Natural killer cell (primary cell): ENCODE measurements at regions not wholly inside any gene's neighbourhood (a gene's known extent, or its start where the extent isn't known, plus 50 kb on each side); places are given as distances from the start of the nearest gene placed in this dataset.

Experiments used
- ATAC-seq, 3 donors: fragments of 150-1000 bp in 2 of 3; fragments of 200-7000 bp in 1 of 3; cut with Tn5 transposase; 1 replicate in 1 of 3; 2 replicates in 2 of 3; pipeline ENCODE4 v1.10.0; 2021; ENCODE audit warnings: mild to moderate bottlenecking in 2 of 3, moderate library complexity in 2 of 3
- DNase-seq, 2 donors: peaks; one replicate each; pipeline versions ENCODE4 v3.0.0 to v3.0.0-alpha.2; 2013 to 2021; ENCODE audit warnings: mixed read lengths in 1 of 2
- H3K27ac ChIP-seq: one replicate; pipeline ENCODE4 v1.5.1; 2013; ENCODE audit warnings: mild to moderate bottlenecking, low read length
- H3K27me3 ChIP-seq: one replicate; pipeline ENCODE4 v1.6.1; 2013; ENCODE audit warnings: low read length; ENCODE audit not compliant: control insufficient read depth, insufficient read depth
- H3K36me3 ChIP-seq: one replicate; pipeline ENCODE4 v1.6.1; 2013; ENCODE audit warnings: low read length; ENCODE audit not compliant: control insufficient read depth, insufficient read depth
- H3K4me1 ChIP-seq: one replicate; pipeline ENCODE4 v1.6.1; 2013; ENCODE audit warnings: low read length; ENCODE audit not compliant: control insufficient read depth, insufficient read depth
- H3K4me3 ChIP-seq: one replicate; pipeline ENCODE4 v1.5.1; 2013; ENCODE audit warnings: low read length
- H3K9me3 ChIP-seq: one replicate; pipeline ENCODE4 v1.6.1; 2013; ENCODE audit warnings: low read length; ENCODE audit not compliant: control insufficient read depth, insufficient read depth
- H3K27ac Mint-ChIP-seq, 2 donors: one replicate each; pipeline ENCODE4 v1.8.0; 2022; ENCODE audit warnings: mild to moderate bottlenecking in 2 of 2, mixed read lengths in 2 of 2, moderate library complexity in 1 of 2
- H3K27me3 Mint-ChIP-seq, 2 donors: one replicate each; pipeline ENCODE4 v1.8.0; 2022; ENCODE audit warnings: low read depth in 2 of 2, mixed read lengths in 2 of 2
- H3K36me3 Mint-ChIP-seq: one replicate; pipeline ENCODE4 v1.8.0; 2022; ENCODE audit warnings: mixed read lengths
- H3K4me1 Mint-ChIP-seq, 2 donors: one replicate each; pipeline ENCODE4 v1.8.0; 2022; ENCODE audit warnings: mixed read lengths in 2 of 2
- H3K4me3 Mint-ChIP-seq: one replicate; pipeline ENCODE4 v1.8.0; 2022; ENCODE audit warnings: mild to moderate bottlenecking, moderate library complexity, mixed read lengths
- H3K9me3 Mint-ChIP-seq, 2 donors: one replicate each; pipeline ENCODE4 v1.8.0; 2022; ENCODE audit warnings: mixed read lengths in 2 of 2
- CTCF ChIP-seq: fragments of 200-600 bp; IDR thresholded peaks from one replicate; pipeline ENCODE4 v1.8.0; 2022; ENCODE audit warnings: antibody characterized with exemption
- WGBS: methylation state at CpG from one replicate; pipeline ENCODE4 v1.1.7; 2013; ENCODE audit warnings: missing lambda C conversion rate; ENCODE audit not compliant: insufficient coverage; 5-methylcytosine and 5-hydroxymethylcytosine counted together
- intact Hi-C: fragments of 100-400 bp; cut with micrococcal nuclease; formaldehyde crosslinking; loops from one replicate; pipeline ENCODE4 v1.14.2; 2022

- peaks cover 13 to 18% of the 10 kb centered on the region in 2 donors for H3K4me1 Mint-ChIP-seq
- no peaks in the 10 kb centered on the region for H3K36me3 Mint-ChIP-seq
- intact Hi-C loops, result no loop called here
Measured at GRCh38 chr3:64856106-64856505, 168.3 kb upstream of the ADAMTS9 start.

GRCh38 chr3:64853456-64853855 lies 165.7 kb upstream of the ADAMTS9 start:
- Histone ChIP-seq H3K4me1 (no peaks in the 10 kb centered on the region), H3K4me3 (no peak overlapping the region), H3K36me3 (no peaks in the 10 kb centered on the region), H3K27me3 (no peaks in the 10 kb centered on the region), H3K9me3 (no peaks in the 10 kb centered on the region), H3K27ac (no peak overlapping the region)
- peaks cover 2 to 4% of the 10 kb centered on the region in 2 donors for H3K9me3 Mint-ChIP-seq
- H3K4me1 Mint-ChIP-seq, result no peaks in the 10 kb centered on the region
- H3K36me3 Mint-ChIP-seq, result no peaks in the 10 kb centered on the region
- DNase-seq (no peak), ATAC-seq (no peak)
- H3K4me3 Mint-ChIP-seq, result no peak overlapping the region
- no peaks in the 10 kb centered on the region for H3K27me3 Mint-ChIP-seq
- no peak overlapping the region for H3K27ac Mint-ChIP-seq
- TF ChIP-seq CTCF, result no peak
- 100% methylated on average over 1 of the region's 2 CpGs for WGBS
- intact Hi-C loops, result no loop called here

More at GRCh38 chr3:64856106-64856505, 168.3 kb upstream of the ADAMTS9 start:
- Mint-ChIP-seq H3K4me3 (no peak overlapping the region), H3K27ac (no peak overlapping the region), H3K27me3 (no peaks in the 10 kb centered on the region), H3K9me3 (peaks cover 5 to 8% of the 10 kb centered on the region in 2 donors)
- WGBS, result 100% methylated on average over 1 of the region's 1 CpG
- Histone ChIP-seq H3K36me3 (no peaks in the 10 kb centered on the region), H3K27me3 (no peaks in the 10 kb centered on the region), H3K9me3 (no peaks in the 10 kb centered on the region), H3K27ac (no peak overlapping the region), H3K4me3 (no peak overlapping the region), H3K4me1 (no peaks in the 10 kb centered on the region)
- TF ChIP-seq CTCF, result no peak
- DNase-seq (no peak), ATAC-seq (no peak)

GRCh38 chr3:64852738-64853137 lies 164.9 kb upstream of the ADAMTS9 start:
- no peak overlapping the region for H3K27ac Mint-ChIP-seq
- no peak for ATAC-seq
- DNase-seq, result no peak
- H3K36me3 Mint-ChIP-seq, result no peaks in the 10 kb centered on the region
- Histone ChIP-seq H3K9me3 (no peaks in the 10 kb centered on the region), H3K4me3 (no peak overlapping the region), H3K27ac (no peak overlapping the region), H3K27me3 (no peaks in the 10 kb centered on the region), H3K36me3 (no peaks in the 10 kb centered on the region), H3K4me1 (no peaks in the 10 kb centered on the region)
- intact Hi-C loops, result no loop called here
- H3K9me3 Mint-ChIP-seq, result peaks cover 2 to 4% of the 10 kb centered on the region in 2 donors
- TF ChIP-seq CTCF, result no peak
- H3K4me3 Mint-ChIP-seq, result no peak overlapping the region
- H3K27me3 Mint-ChIP-seq, result no peaks in the 10 kb centered on the region
- H3K4me1 Mint-ChIP-seq, result no peaks in the 10 kb centered on the region
- 66% methylated on average over 2 of the region's 2 CpGs for WGBS

- no peaks in the 10 kb centered on the region for H3K27me3 Mint-ChIP-seq
- intact Hi-C loops, result no loop called here
- no peak overlapping the region for H3K4me3 Mint-ChIP-seq
Measured at GRCh38 chr3:64848822-64849221, 161.0 kb upstream of the ADAMTS9 start.

More at GRCh38 chr3:64848822-64849221, 161.0 kb upstream of the ADAMTS9 start:
- Histone ChIP-seq H3K36me3 (no peaks in the 10 kb centered on the region), H3K4me3 (no peak overlapping the region), H3K27me3 (no peaks in the 10 kb centered on the region), H3K27ac (no peak overlapping the region), H3K4me1 (no peaks in the 10 kb centered on the region), H3K9me3 (peaks cover 5% of the 10 kb centered on the region)
- Mint-ChIP-seq H3K9me3 (peaks cover 6 to 9% of the 10 kb centered on the region in 2 donors), H3K4me1 (no peaks in the 10 kb centered on the region), H3K36me3 (no peaks in the 10 kb centered on the region), H3K27ac (no peak overlapping the region)
- 93% methylated on average over 4 of the region's 4 CpGs for WGBS
- no peak for TF ChIP-seq CTCF
- no peak for DNase-seq
- no peak for ATAC-seq
